OCI-LY7 (cell line): ENCODE measurements at regions not wholly inside any gene's neighbourhood (a gene's known extent, or its start where the extent isn't known, plus 50 kb on each side); places are given as distances from the start of the nearest gene placed in this dataset.

Experiments
- BruUV-seq: library from RNA; stranded (reverse); fragments of 400-500 nt; replicated peaks from 2 replicates; lab custom pipeline; 2021; lab: Mats Ljungman, UMichigan
- CTCF ChIA-PET: fragments of 300-600 bp; sonication (Branson Sonifier 250); formaldehyde crosslinking; loops from one replicate; lab custom pipeline; 2022; ENCODE audit warnings: antibody characterized with exemption; ENCODE audit not compliant: unreplicated experiment; lab: Charles Lee
- POLR2A ChIA-PET: fragments of 300-600 bp; sonication (Branson Sonifier 250); formaldehyde crosslinking; loops from one replicate; lab custom pipeline; 2022; ENCODE audit warnings: antibody characterized with exemption; lab: Charles Lee
- DNase-seq: peaks from one replicate; pipeline ENCODE4 v3.0.0-alpha.2; 2015; ENCODE audit warnings: low spot score
- H2AFZ ChIP-seq: fragments of 200-600 bp; sonication (generic), shearing (Covaris generic); 2 replicates; pipeline ENCODE4 v1.6.1; 2014; ENCODE audit warnings: mild to moderate bottlenecking, antibody characterized with exemption, low read length, moderate library complexity
- H3K27ac ChIP-seq: fragments of 200-600 bp; sonication (generic); 2 replicates; pipeline ENCODE4 v1.5.1; 2014; ENCODE audit warnings: mixed run types, low read depth, mild to moderate bottlenecking, moderate library complexity, low read length, inconsistent platforms; ENCODE audit not compliant: poor library complexity, severe bottlenecking
- H3K36me3 ChIP-seq: fragments of 200-600 bp; sonication (generic); 2 replicates; pipeline ENCODE4 v1.6.1; 2014; ENCODE audit warnings: mild to moderate bottlenecking, antibody characterized with exemption, low read length, moderate library complexity, mixed read lengths; ENCODE audit not compliant: insufficient read depth
- H3K4me1 ChIP-seq: fragments of 200-600 bp; sonication (generic); 2 replicates; pipeline ENCODE4 v1.5.1; 2014; ENCODE audit warnings: mild to moderate bottlenecking, low read length; ENCODE audit not compliant: insufficient read depth, poor library complexity, severe bottlenecking
- H3K4me2 ChIP-seq: fragments of 200-600 bp; sonication (generic); 2 replicates; pipeline ENCODE4 v1.6.1; 2014; ENCODE audit warnings: mild to moderate bottlenecking, low read length
- H3K4me3 ChIP-seq: fragments of 200-600 bp; sonication (generic); 2 replicates; pipeline ENCODE4 v1.5.1; 2014; ENCODE audit warnings: mild to moderate bottlenecking, low read depth, low read length; ENCODE audit not compliant: poor library complexity, severe bottlenecking
- H3K79me2 ChIP-seq: fragments of 200-600 bp; sonication (generic); 2 replicates; pipeline ENCODE4 v1.6.1; 2016; ENCODE audit warnings: low read depth, mild to moderate bottlenecking, low read length, moderate library complexity, mixed read lengths; ENCODE audit not compliant: insufficient read depth
- H3K9me2 ChIP-seq: fragments of 200-600 bp; sonication (generic); 2 replicates; pipeline ENCODE4 v1.6.1; 2016; ENCODE audit warnings: mild to moderate bottlenecking, low read length, mixed read lengths; ENCODE audit not compliant: insufficient read depth
- H3K9me3 ChIP-seq: fragments of 200-600 bp; sonication (generic); 2 replicates; pipeline ENCODE4 v1.6.1; 2014; ENCODE audit warnings: mild to moderate bottlenecking, mixed run types, low read length, mixed read lengths
- H4K20me1 ChIP-seq: fragments of 200-600 bp; sonication (generic); 2 replicates; pipeline ENCODE4 v1.6.1; 2014; ENCODE audit warnings: mild to moderate bottlenecking, antibody characterized with exemption, low read length, moderate library complexity, mixed read lengths; ENCODE audit not compliant: insufficient read depth
- EZH2phosphoT487 ChIP-seq: fragments of 200-600 bp; sonication (generic); IDR thresholded peaks from 2 replicates; pipeline ENCODE4 v1.6.1; 2018; ENCODE audit warnings: low read depth, borderline replicate concordance, mild to moderate bottlenecking, mixed run types, antibody characterized with exemption, low read length, moderate library complexity, mixed read lengths
- intact Hi-C: fragments of 100-400 bp; cut with micrococcal nuclease; formaldehyde crosslinking; loops from one replicate; pipeline ENCODE4 v1.10.0; 2022; ENCODE audit not compliant: unreplicated experiment
- TF ChIP-seq, protein P1 (sequence below): fragments of 200-600 bp; sonication (generic); conservative IDR thresholded peaks from 2 replicates; pipeline ENCODE4 v1.5.1; 2014; ENCODE audit warnings: mild to moderate bottlenecking, antibody characterized with exemption, low read length, moderate library complexity, mixed read lengths

DNA sequence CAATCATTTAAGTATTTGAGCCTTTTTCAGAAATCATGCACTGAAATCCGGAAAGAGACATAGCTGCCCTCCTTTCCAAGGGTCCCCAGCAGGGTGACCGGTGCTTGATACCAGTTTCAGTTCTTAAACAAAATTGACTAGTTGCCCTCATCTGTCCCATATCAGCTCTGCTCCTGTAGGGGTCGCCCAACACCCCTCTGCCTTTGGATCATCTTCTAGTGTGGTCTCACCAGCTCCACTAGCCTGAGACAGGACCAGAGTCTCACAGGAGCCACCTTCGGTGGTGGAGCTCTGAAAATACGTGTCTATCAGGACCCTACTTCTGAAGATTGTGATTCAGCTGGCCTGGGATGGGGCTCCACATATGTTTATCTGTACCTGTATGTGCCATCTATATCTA is 428.2 kb downstream of the ENC1 start:
- BruUV-seq: no TSS peak
- H3K9me3 ChIP-seq: no peaks in the 10 kb centered on the region
- H3K4me2 ChIP-seq: no peak overlapping the region
- no peaks in the 10 kb centered on the region for H3K9me2 ChIP-seq
- no peak for TF ChIP-seq EZH2phosphoT487
- TF ChIP-seq, protein P1, sequence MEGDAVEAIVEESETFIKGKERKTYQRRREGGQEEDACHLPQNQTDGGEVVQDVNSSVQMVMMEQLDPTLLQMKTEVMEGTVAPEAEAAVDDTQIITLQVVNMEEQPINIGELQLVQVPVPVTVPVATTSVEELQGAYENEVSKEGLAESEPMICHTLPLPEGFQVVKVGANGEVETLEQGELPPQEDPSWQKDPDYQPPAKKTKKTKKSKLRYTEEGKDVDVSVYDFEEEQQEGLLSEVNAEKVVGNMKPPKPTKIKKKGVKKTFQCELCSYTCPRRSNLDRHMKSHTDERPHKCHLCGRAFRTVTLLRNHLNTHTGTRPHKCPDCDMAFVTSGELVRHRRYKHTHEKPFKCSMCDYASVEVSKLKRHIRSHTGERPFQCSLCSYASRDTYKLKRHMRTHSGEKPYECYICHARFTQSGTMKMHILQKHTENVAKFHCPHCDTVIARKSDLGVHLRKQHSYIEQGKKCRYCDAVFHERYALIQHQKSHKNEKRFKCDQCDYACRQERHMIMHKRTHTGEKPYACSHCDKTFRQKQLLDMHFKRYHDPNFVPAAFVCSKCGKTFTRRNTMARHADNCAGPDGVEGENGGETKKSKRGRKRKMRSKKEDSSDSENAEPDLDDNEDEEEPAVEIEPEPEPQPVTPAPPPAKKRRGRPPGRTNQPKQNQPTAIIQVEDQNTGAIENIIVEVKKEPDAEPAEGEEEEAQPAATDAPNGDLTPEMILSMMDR: peak; percentile 71
- ChIA-PET POLR2A (interaction anchor here (0.7 to 1.3 kb wide), 2 partner anchors 9 to 244 kb away, joined by 3 read pairs; no protein-coding TSS in a partner anchor), CTCF (no interaction called here)
- H3K36me3 ChIP-seq: no peaks in the 10 kb centered on the region
- intact Hi-C loops: loop anchor here (5.0 kb wide), 1 partner anchor 435 kb away; no protein-coding TSS in a partner anchor
- H3K27ac ChIP-seq: no peak overlapping the region
- DNase-seq: peak; percentile 35
- no peak overlapping the region for H3K4me3 ChIP-seq
- no peak overlapping the region for H2AFZ ChIP-seq
- no peaks in the 10 kb centered on the region for H4K20me1 ChIP-seq
- H3K4me1 ChIP-seq: no peaks in the 10 kb centered on the region
- H3K79me2 ChIP-seq: no peaks in the 10 kb centered on the region

DNA sequence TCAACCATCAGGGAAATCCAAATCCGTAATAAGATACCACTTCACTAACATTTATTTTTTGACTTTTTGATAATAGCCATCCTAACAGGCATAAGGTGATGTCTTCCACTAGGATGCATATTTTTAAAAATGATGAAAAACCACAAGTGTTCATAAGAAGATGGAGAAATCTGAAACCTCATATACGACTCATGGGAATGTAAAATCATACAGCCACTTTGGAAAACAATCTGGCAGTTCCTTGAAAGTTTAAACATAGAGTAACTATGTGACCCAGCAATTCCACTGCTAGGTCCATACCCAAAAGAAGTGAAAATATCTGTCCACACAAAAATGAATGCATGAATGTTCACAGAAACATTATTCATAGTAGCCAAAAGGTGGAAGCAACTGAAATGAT is 431.0 kb downstream of the ENC1 start:
- intact Hi-C loops: no loop called here
- H4K20me1 ChIP-seq: no peaks in the 10 kb centered on the region

More for the DNA sequence above, 431.0 kb downstream of the ENC1 start:
- no TSS peak for BruUV-seq
- H3K36me3 ChIP-seq: no peaks in the 10 kb centered on the region
- no peaks in the 10 kb centered on the region for H3K79me2 ChIP-seq
- CTCF ChIA-PET: no interaction called here
- no peaks in the 10 kb centered on the region for H3K9me2 ChIP-seq
- DNase-seq: no peak
- H3K4me3 ChIP-seq: no peak overlapping the region
- no peaks in the 10 kb centered on the region for H3K4me1 ChIP-seq
- POLR2A ChIA-PET: no interaction called here
- no peak overlapping the region for H3K4me2 ChIP-seq
- TF ChIP-seq EZH2phosphoT487: no peak
- TF ChIP-seq, protein P1: no peak
- H3K9me3 ChIP-seq: no peaks in the 10 kb centered on the region
- no peak overlapping the region for H2AFZ ChIP-seq
- no peak overlapping the region for H3K27ac ChIP-seq
